Right renal cortex interstitium (tissue), 3 donors: ENCODE measurements at regions not wholly inside any gene's neighbourhood (a gene's known extent, or its start where the extent isn't known, plus 50 kb on each side); places are given as distances from the start of the nearest gene placed in this dataset.
"Not testable (repeated sequence)": the region's sequence is repeated elsewhere in the genome, so short reads cannot be mapped to it uniquely, and the experiment has no call there.

ENCODE experiments used
- DNase-seq, 3 donors: peaks; one replicate each; pipeline ENCODE4 v3.0.0-alpha.2; 2013; ENCODE audit warnings: low read depth in 3 of 3, low spot score in 2 of 3

GRCh38 chr5:68834491-68834981 is 259.3 kb upstream of the SLC30A5 start:
- no peak for DNase-seq

DNA sequence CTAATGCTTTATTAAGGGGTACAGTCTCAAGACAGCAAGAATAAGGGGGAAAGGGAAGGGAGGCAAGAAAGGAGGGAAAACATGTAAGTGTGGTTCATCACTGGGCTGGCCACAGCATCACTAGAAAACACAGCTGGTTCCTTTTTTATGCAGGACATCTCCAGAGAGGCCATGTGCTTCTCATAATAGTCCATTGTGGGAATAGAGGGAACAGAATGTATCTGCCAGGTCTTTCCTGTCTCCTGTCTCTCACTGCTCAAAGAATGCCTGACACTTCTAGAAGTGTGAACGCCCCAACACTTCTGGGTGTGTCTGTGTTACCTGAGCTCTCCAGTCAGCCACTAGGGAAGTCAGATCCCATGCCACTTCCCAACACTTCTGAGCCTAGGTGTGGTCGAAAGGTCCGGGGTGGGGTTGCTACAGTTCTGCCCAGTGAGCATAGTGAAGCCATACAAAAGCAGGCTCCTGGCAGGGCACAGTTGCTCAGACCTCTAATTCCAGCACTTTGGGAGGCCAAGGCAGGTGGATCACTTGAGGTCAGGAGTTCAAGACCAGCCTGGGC is 255.6 kb upstream of the SLC30A5 start:
- no peak for DNase-seq

DNA sequence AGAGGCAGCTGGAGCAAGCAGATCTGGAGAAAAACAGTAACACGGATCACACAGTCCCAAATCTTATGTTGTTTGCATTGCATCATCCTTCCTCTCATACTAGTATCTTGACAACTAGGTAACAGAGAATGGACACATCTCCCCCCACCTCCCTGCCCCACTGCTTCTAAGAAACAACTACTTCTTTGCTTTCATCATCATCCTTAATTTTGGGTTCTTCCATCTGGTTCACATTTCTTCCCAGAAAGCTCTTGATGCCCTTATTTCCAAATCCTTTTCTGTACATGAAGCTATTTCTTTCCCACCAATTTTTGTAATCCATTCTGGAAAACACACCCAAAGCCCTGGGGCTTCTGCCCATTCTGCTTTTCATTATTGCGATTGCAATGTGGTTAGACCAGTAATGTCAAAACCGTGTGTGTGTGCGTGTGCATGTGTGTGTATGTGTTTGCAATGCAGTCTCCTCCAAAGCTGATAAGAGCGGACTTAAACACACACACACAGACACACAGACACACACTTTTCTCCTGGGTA is 254.7 kb upstream of the SLC30A5 start:
- DNase-seq, result no peak

GRCh38 chr5:68843624-68844364 is 250.0 kb upstream of the SLC30A5 start:
- DNase-seq, result no peak

DNA sequence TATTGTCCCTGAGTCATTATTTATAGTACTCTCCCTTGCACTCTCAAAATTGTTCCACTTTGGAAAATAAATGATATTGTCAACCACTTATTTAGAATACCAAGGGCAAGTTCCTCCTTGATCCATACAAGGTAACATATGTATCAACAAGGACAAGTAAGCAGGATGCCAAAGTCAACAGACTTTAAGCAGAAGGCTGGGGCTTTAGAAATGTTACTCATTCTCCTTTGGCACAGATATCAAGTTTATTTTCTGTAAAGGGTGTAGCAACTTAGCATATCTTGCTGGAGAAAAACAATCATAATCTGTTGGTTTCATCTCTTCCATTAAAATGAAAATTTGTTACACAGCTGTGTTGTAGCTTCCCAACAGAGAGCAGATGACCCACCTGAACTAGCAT is 248.7 kb upstream of the SLC30A5 start:
- no peak for DNase-seq

DNA sequence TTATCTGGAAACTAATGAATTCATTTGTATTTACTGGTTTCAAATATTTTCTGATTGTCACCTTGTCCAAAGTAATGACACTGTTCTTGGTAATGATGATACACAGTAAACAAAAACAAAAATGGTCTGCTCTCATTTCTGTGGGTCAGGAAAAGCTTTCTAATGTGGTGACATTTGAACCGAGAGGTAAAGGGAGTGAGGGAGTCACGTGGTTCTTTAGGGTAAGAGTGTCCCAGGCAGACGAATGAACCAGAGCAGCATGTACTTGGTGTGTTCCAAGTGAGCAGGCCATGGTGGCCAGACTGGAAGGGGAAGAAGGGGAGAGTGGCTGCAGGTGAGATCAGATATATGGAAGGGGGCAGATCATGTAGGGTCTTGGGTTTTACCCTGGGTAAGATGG is 247.0 kb upstream of the SLC30A5 start:
- DNase-seq, result no peak

DNA sequence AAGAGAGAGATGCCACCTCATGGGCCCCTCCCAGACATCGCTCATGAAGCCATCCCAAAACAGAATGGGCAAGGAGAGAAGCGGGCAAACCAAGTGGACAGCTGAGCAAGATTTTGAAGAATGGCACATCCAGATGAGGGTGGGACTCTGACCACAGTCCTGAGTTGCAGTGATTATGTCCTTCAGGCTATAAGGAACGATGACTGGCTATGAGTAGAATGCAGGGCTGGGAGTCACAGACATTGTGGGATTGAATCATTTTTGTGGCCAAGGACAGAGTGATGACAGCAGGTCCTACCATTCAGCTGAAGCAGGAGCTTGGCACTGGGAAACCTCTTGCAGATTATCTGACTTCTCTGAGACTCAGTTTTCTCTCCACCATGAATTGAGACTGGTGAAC is 245.7 kb upstream of the SLC30A5 start:
- DNase-seq, result no peak

DNA sequence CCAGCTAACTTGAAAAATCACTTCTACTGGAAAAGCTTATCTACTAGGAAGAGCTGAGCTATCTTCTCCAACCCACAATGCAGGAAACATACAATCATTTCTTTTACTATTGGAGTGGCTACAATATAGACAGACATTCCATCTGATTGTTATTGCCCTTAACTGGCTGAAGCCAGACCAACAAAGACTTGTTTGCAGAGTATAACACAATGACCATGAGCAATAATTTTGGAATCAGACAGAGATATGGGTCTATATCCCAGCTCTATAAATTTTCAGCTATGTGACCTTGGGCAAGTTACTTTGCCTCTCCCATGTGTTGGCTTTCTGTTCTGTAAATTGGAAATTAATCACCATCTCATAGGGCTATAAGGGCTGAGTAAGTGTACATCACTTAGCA is 244.7 kb upstream of the SLC30A5 start:
- DNase-seq, result no peak

- DNase-seq, result no peak
These were observed 243.9 kb upstream of the SLC30A5 start for GRCh38 chr5:68849906-68850305.

- DNase-seq, result no peak
These were observed 232.7 kb upstream of the SLC30A5 start for GRCh38 chr5:68861099-68861498.

GRCh38 chr5:68862560-68862959 is 231.3 kb upstream of the SLC30A5 start:
- DNase-seq, result no peak

DNA sequence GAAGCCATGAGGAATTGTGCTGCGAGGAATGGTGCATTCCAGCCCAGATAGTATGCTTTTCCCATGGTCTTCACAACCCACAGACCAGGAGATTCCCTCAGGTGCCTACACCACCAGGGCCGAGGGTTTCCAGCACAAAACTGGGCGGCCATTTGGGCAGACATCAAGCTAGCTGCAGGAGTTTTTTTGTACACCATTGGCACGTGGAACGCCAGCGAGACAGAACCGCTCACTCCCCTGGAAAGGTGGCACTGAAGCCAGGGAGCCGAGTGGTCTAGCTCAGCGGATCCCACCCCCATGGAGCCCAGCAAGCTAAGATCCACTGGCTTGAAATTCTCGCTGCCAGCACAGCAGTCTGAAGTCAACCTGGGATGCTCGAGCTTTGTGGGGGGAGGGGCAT is 228.6 kb upstream of the SLC30A5 start:
- not testable (repeated sequence) for DNase-seq

GRCh38 chr5:68872088-68872839 is 221.6 kb upstream of the SLC30A5 start:
- DNase-seq, result no peak

DNA sequence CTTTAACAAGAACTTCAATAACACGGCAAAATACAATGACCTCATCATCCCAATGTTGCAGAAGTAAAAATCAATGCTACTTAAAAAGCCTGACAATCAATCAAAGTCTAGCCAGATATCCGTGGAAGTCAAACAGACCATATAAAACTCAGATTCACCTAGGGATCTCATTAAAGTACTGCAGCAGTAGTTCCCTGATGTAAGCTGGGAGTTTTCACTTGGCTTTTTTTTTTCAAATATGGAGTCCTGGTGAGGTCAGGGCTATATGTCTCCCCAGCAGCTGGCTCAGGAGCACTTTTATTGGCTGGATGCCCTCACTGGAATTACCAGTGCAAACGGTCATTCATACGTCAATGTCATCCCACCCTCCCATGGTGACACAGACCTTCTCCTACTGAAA is 220.6 kb upstream of the SLC30A5 start:
- DNase-seq, result no peak

- no peak for DNase-seq
These were observed 218.5 kb upstream of the SLC30A5 start for GRCh38 chr5:68875351-68875750.

GRCh38 chr5:68883436-68883835 is 210.4 kb upstream of the SLC30A5 start:
- no peak for DNase-seq

DNA sequence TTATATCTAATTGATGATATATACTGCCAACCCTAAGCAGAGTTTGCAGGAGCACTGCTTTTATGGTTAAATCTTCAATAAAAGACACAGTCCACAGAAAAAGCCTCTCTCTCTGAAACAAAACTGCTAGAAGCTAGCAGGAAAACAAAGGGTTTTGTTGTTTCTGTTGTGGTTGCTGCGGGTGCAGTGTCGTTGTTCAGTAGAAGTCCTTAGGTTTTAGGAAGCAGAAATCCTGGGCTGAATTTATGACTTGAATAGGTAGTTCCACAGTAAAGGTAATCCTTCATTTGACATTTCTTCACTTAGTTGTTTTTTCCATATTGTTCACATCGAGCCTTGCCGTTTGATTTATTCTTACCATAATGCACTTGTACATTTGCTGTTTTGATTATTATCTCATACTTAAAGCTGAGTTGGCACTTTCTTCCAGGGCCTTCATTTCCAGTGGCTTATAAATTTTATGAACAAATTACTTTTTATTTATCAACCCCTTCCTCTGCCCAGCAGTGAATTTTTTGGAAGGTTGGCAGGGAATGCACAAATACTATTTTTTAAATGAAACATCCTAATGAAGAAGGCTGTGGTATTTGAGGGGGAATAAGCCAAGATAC is 209.6 kb upstream of the SLC30A5 start:
- DNase-seq, result no peak

DNA sequence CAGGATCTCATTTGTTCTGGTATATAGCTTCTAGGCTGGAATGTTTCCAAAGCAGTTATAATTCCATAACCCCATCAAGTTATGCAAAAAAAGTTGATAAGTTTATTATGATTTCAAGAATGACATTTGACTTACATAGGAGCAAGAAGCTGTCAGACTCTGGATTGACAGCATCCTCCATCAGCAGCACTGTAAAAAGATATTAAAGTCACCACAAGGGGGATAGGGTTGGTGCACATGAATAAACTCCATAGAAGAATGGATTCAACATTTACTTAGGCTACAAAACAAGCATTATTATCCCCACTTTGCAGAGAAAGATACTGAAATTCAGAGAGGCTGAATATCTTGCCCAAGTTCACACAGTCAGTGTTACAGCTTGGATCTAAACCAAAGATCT is 208.9 kb upstream of the SLC30A5 start:
- DNase-seq, result no peak

DNA sequence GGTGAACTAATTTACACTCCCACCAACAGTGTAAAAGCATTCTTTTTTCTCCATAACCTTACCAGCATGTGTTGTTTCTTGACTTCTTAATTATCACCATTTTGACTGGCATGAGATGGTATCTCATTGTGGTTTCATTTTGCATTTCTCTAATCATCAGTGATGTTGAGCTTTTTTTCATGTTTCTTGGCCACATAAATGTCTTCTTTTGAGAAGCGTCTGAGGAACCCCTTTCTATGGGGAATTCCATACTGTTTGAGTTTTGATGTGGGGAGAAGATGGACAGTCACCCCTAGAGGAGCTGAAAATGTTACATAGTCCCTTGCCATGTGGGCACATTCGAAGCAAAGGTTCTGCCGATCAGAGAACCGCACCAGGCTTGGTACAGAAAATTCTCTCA is 207.0 kb upstream of the SLC30A5 start:
- DNase-seq, result no peak

DNA sequence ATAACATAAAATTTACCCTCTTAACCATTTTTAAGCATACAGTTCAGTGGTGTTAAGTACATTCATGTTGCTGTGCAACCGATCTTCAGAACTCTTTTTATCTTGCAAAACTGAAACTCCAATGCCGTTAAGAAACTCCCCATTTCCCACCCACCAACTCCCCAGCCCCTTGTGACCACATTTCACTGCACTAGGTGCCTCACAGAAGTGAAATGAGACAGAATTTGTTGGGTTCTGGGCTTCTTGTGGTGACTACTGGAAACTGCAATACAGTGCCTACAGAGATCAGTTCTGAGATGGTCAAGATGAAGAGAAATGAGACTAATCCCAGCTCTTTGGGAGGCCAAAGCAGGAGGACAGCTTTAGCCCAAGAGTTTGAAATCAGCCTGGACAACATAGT is 202.1 kb upstream of the SLC30A5 start:
- no peak for DNase-seq

- no peak for DNase-seq
These were observed 199.1 kb upstream of the SLC30A5 start for GRCh38 chr5:68894673-68895072.
